H9 (cell line): ENCODE measurements at regions not wholly inside any gene's neighbourhood (a gene's known extent, or its start where the extent isn't known, plus 50 kb on each side); places are given as distances from the start of the nearest gene placed in this dataset.

ENCODE experiments used
- DNase-seq: peaks from one replicate; pipeline ENCODE4 v3.0.0-alpha.2; 2017
- H2AFZ ChIP-seq: one replicate; pipeline ENCODE4 v1.6.1; 2013; ENCODE audit warnings: mild to moderate bottlenecking, low read length, control low read depth, moderate library complexity
- H2AK5ac ChIP-seq: 2 replicates; pipeline ENCODE4 v1.6.1; 2013; ENCODE audit warnings: low read length, control low read depth, mixed read lengths; ENCODE audit not compliant: insufficient read length
- H2BK120ac ChIP-seq: one replicate; pipeline ENCODE4 v1.6.1; 2013; ENCODE audit warnings: low read depth, mild to moderate bottlenecking, low read length, control low read depth, inconsistent platforms; ENCODE audit not compliant: poor library complexity, severe bottlenecking
- H2BK12ac ChIP-seq: 2 replicates; pipeline ENCODE4 v1.6.1; 2013; ENCODE audit warnings: low read length, control low read depth, mixed read lengths, low read depth; ENCODE audit not compliant: insufficient read length
- H2BK15ac ChIP-seq: 2 replicates; pipeline ENCODE4 v1.6.1; 2013; ENCODE audit warnings: low read depth, low read length, control low read depth
- H2BK20ac ChIP-seq: one replicate; pipeline ENCODE4 v1.6.1; 2013; ENCODE audit warnings: low read depth, mild to moderate bottlenecking, low read length, control low read depth, inconsistent platforms; ENCODE audit not compliant: poor library complexity, severe bottlenecking
- H2BK5ac ChIP-seq: 2 replicates; pipeline ENCODE4 v1.6.1; 2013; ENCODE audit warnings: low read length, control low read depth, mixed read lengths; ENCODE audit not compliant: insufficient read length
- H3K14ac ChIP-seq: 2 replicates; pipeline ENCODE4 v1.6.1; 2013; ENCODE audit warnings: low read length, control low read depth; ENCODE audit not compliant: insufficient read depth
- H3K18ac ChIP-seq: 2 replicates; pipeline ENCODE4 v1.6.1; 2013; ENCODE audit warnings: low read depth, mild to moderate bottlenecking, mixed read lengths, low read length, control low read depth; ENCODE audit not compliant: insufficient read length
- H3K23ac ChIP-seq: 2 replicates; pipeline ENCODE4 v1.6.1; 2013; ENCODE audit warnings: low read length, control low read depth, mixed read lengths, low read depth; ENCODE audit not compliant: insufficient read length
- H3K23me2 ChIP-seq: 2 replicates; pipeline ENCODE4 v1.6.1; 2013; ENCODE audit warnings: low read depth, mild to moderate bottlenecking, mixed read lengths, low read length, control low read depth; ENCODE audit not compliant: insufficient read length, poor library complexity, severe bottlenecking
- H3K27ac ChIP-seq: 2 replicates; pipeline ENCODE4 v1.5.1; 2013; ENCODE audit warnings: low read length, control low read depth, mixed read lengths, low read depth; ENCODE audit not compliant: insufficient read length
- H3K27me3 ChIP-seq: 2 replicates; pipeline ENCODE4 v1.6.1; 2013; ENCODE audit warnings: low read length, control low read depth, inconsistent platforms; ENCODE audit not compliant: insufficient read depth
- H3K4ac ChIP-seq: 2 replicates; pipeline ENCODE4 v1.6.1; 2013; ENCODE audit warnings: low read depth, mild to moderate bottlenecking, control low read depth, inconsistent platforms, low read length, moderate library complexity
- H3K4me1 ChIP-seq: 2 replicates; pipeline ENCODE4 v1.6.1; 2013; ENCODE audit warnings: low read length, control low read depth, inconsistent platforms; ENCODE audit not compliant: insufficient read depth
- H3K4me2 ChIP-seq: 2 replicates; pipeline ENCODE4 v1.6.1; 2013; ENCODE audit warnings: low read length, control low read depth, mixed read lengths; ENCODE audit not compliant: insufficient read length, insufficient read depth
- H3K56ac ChIP-seq: 2 replicates; pipeline ENCODE4 v1.6.1; 2013; ENCODE audit warnings: low read depth, mild to moderate bottlenecking, mixed read lengths, low read length, control low read depth; ENCODE audit not compliant: insufficient read length
- H3K79me1 ChIP-seq: 2 replicates; pipeline ENCODE4 v1.6.1; 2013; ENCODE audit warnings: low read depth, mild to moderate bottlenecking, moderate library complexity, low read length, control low read depth, inconsistent platforms; ENCODE audit not compliant: insufficient read depth, poor library complexity, severe bottlenecking
- H3K79me2 ChIP-seq: 2 replicates; pipeline ENCODE4 v1.6.1; 2013; ENCODE audit warnings: low read length, control low read depth, inconsistent platforms; ENCODE audit not compliant: insufficient read depth
- H3K9ac ChIP-seq: 2 replicates; pipeline ENCODE4 v1.6.1; 2013; ENCODE audit warnings: low read length, control low read depth, mixed read lengths; ENCODE audit not compliant: insufficient read length; ENCODE audit errors: extremely low read depth
- H3K9me3 ChIP-seq: one replicate; pipeline ENCODE4 v1.6.1; 2013; ENCODE audit warnings: low read depth, low read length, inconsistent platforms; ENCODE audit not compliant: control insufficient read depth
- H3T11ph ChIP-seq: one replicate; pipeline ENCODE4 v1.6.1; 2013; ENCODE audit warnings: mild to moderate bottlenecking, low read length, control low read depth, inconsistent platforms
- H4K20me1 ChIP-seq: one replicate; pipeline ENCODE4 v1.6.1; 2013; ENCODE audit not compliant: control insufficient read depth, insufficient read length, insufficient read depth
- H4K5ac ChIP-seq: 2 replicates; pipeline ENCODE4 v1.6.1; 2013; ENCODE audit warnings: low read depth, mild to moderate bottlenecking, mixed read lengths, low read length, control low read depth; ENCODE audit not compliant: insufficient read length
- H4K8ac ChIP-seq: replicated peaks from 2 replicates; pipeline ENCODE4 v1.6.1; 2013; ENCODE audit warnings: low read length, control low read depth, mixed read lengths, low read depth; ENCODE audit not compliant: insufficient read length
- H4K91ac ChIP-seq: 2 replicates; pipeline ENCODE4 v1.6.1; 2013; ENCODE audit warnings: low read depth, mild to moderate bottlenecking, moderate library complexity, mixed read lengths, low read length, control low read depth; ENCODE audit not compliant: insufficient read length
- H3K27ac Mint-ChIP-seq, 3 experiments: 2 replicates in 2 of 3; 3 replicates in 1 of 3; pipeline ENCODE4 v1.8.0; 2020 to 2021; ENCODE audit warnings: mixed read lengths in 3 of 3, mild to moderate bottlenecking in 1 of 3, moderate library complexity in 1 of 3
- H3K27me3 Mint-ChIP-seq: 2 replicates; pipeline ENCODE4 v1.8.0; 2021; ENCODE audit warnings: low read depth, mild to moderate bottlenecking, moderate library complexity, mixed read lengths
- H3K36me3 Mint-ChIP-seq, 3 experiments: 2 replicates in 2 of 3; 3 replicates in 1 of 3; pipeline ENCODE4 v1.8.0; 2020 to 2021; ENCODE audit warnings: low read depth in 3 of 3, mixed read lengths in 3 of 3; ENCODE audit not compliant: insufficient read depth in 1 of 3
- H3K4me1 Mint-ChIP-seq, 2 experiments: 2 replicates each; pipeline ENCODE4 v1.8.0; 2020; ENCODE audit warnings: mixed read lengths in 2 of 2
- H3K4me3 Mint-ChIP-seq, 2 experiments: 2 replicates in 1 of 2; 3 replicates in 1 of 2; pipeline ENCODE4 v1.8.0; 2020 to 2021; ENCODE audit warnings: mild to moderate bottlenecking in 2 of 2, mixed read lengths in 2 of 2, moderate library complexity in 1 of 2
- H3K9me3 Mint-ChIP-seq, 2 experiments: 2 replicates in 1 of 2; 3 replicates in 1 of 2; pipeline ENCODE4 v1.8.0; 2020; ENCODE audit warnings: mild to moderate bottlenecking in 2 of 2, mixed read lengths in 2 of 2, moderate library complexity in 1 of 2
- WGBS: extraction: QIAGEN DNeasy Blood & Tissue Kit; methylation state at CpG from one replicate; pipeline ENCODE4 v1.1.7; 2013; ENCODE audit warnings: missing lambda C conversion rate, low lambda C conversion rate, mixed read lengths; ENCODE audit not compliant: insufficient read length; ENCODE audit errors: extremely low coverage; 5-methylcytosine and 5-hydroxymethylcytosine counted together
- TF ChIP-seq, protein P1 (sequence below): fragments of 200-600 bp; sonication (generic); conservative IDR thresholded peaks from 3 replicates; pipeline ENCODE4 v1.8.0; 2021; ENCODE audit warnings: antibody characterized with exemption, mild to moderate bottlenecking

DNA sequence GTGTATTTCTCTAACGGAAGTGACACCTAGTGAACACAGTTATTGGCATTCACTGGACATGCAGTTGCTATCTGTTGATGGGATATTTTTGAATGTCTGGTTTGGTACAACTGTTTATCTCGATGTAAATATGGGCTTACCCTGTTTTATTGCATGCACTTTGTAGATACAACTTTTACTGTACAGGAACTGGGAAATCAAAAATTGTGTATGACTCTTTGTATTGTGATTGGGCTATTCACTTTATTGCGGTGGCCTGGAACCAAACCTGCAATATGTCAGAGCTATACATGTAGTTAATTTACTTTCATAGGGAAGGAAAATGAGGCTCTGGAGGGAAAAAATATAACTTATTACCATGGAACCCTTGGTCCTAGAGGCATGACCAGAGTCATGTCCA, 380.7 kb upstream of the KIRREL3 start:
- Histone ChIP-seq H3K23ac (no peak overlapping the region), H3K27me3 (no peaks in the 10 kb centered on the region), H3K56ac (no peak overlapping the region), H3K79me1 (no peaks in the 10 kb centered on the region), H3K4ac (no peak overlapping the region), H3T11ph (no peak overlapping the region), H3K9me3 (no peaks in the 10 kb centered on the region), H4K5ac (no peak overlapping the region), H3K9ac (no peak overlapping the region), H4K91ac (no peak overlapping the region), H2BK12ac (no peak overlapping the region), H3K4me2 (no peak overlapping the region), H3K14ac (no peak overlapping the region), H2BK20ac (no peak overlapping the region), H3K27ac (no peak overlapping the region), H4K8ac (no peak overlapping the region), H4K20me1 (no peaks in the 10 kb centered on the region), H3K79me2 (no peaks in the 10 kb centered on the region), H3K4me1 (no peaks in the 10 kb centered on the region), H2AFZ (no peak overlapping the region), H2BK15ac (no peak overlapping the region), H2BK120ac (no peak overlapping the region), H2AK5ac (no peak overlapping the region), H3K23me2 (no peaks in the 10 kb centered on the region), H2BK5ac (no peak overlapping the region), H3K18ac (no peak overlapping the region)
- TF ChIP-seq, protein P1, sequence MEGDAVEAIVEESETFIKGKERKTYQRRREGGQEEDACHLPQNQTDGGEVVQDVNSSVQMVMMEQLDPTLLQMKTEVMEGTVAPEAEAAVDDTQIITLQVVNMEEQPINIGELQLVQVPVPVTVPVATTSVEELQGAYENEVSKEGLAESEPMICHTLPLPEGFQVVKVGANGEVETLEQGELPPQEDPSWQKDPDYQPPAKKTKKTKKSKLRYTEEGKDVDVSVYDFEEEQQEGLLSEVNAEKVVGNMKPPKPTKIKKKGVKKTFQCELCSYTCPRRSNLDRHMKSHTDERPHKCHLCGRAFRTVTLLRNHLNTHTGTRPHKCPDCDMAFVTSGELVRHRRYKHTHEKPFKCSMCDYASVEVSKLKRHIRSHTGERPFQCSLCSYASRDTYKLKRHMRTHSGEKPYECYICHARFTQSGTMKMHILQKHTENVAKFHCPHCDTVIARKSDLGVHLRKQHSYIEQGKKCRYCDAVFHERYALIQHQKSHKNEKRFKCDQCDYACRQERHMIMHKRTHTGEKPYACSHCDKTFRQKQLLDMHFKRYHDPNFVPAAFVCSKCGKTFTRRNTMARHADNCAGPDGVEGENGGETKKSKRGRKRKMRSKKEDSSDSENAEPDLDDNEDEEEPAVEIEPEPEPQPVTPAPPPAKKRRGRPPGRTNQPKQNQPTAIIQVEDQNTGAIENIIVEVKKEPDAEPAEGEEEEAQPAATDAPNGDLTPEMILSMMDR: no peak
- H3K36me3 Mint-ChIP-seq: no peaks in the 10 kb centered on the region
- no CpG with 5 or more reads among the region's 3 CpGs for WGBS
- H3K27ac Mint-ChIP-seq: no peak overlapping the region
- no peaks in the 10 kb centered on the region for H3K9me3 Mint-ChIP-seq
- no peaks in the 10 kb centered on the region for H3K4me1 Mint-ChIP-seq
- H3K4me3 Mint-ChIP-seq: no peak overlapping the region
- H3K27me3 Mint-ChIP-seq: peaks cover 3% of the 10 kb centered on the region
- DNase-seq: no peak
